ENCODE measurements at regions not wholly inside any gene's neighbourhood (a gene's known extent, or its start where the extent isn't known, plus 50 kb on each side); places are given as distances from the start of the nearest gene placed in this dataset.

GRCh38 chr5:172588380-172588779 is 52.7 kb upstream of the NEURL1B start:
- DNase-seq = no peak

- DNase-seq = no peak
Observed at GRCh38 chr5:172587061-172587405, 54.0 kb upstream of the NEURL1B start.

- DNase-seq = no peak
Observed at GRCh38 chr5:172586125-172587060, 54.7 kb upstream of the NEURL1B start.

- DNase-seq = no peak
Observed at GRCh38 chr5:172585114-172585513, 55.9 kb upstream of the NEURL1B start.

- no peak for DNase-seq
Observed at GRCh38 chr5:172584638-172585037, 56.4 kb upstream of the NEURL1B start.

GRCh38 chr5:172583931-172584511 is 57.0 kb upstream of the NEURL1B start:
- no peak for DNase-seq

GRCh38 chr5:172582940-172583339 is 58.1 kb upstream of the NEURL1B start:
- DNase-seq = no peak

GRCh38 chr5:172581315-172581714 is 59.7 kb upstream of the NEURL1B start:
- no peak for DNase-seq

- DNase-seq = no peak
Observed at GRCh38 chr5:172579403-172579990, 61.6 kb upstream of the NEURL1B start.

GRCh38 chr5:172577267-172577909 is 63.7 kb upstream of the NEURL1B start:
- DNase-seq = no peak

GRCh38 chr5:172575816-172576545 is 65.1 kb upstream of the NEURL1B start:
- no peak for DNase-seq

- DNase-seq = no peak
Observed at GRCh38 chr5:172575416-172575815, 65.6 kb upstream of the NEURL1B start.

GRCh38 chr5:172574871-172575223 is 66.2 kb upstream of the NEURL1B start:
- no peak for DNase-seq

GRCh38 chr5:172573986-172574870 is 66.8 kb upstream of the NEURL1B start:
- DNase-seq = no peak

GRCh38 chr5:172573120-172573882 is 67.8 kb upstream of the NEURL1B start:
- DNase-seq = no peak

GRCh38 chr5:172572440-172572839 is 68.6 kb upstream of the NEURL1B start:
- DNase-seq = no peak

- no peak for DNase-seq
Observed at GRCh38 chr5:172571892-172572291, 69.2 kb upstream of the NEURL1B start.

GRCh38 chr5:172571413-172571812 is 69.7 kb upstream of the NEURL1B start:
- DNase-seq = no peak

- DNase-seq = no peak
Observed at GRCh38 chr5:172570594-172571334, 70.3 kb upstream of the NEURL1B start.

GRCh38 chr5:172569861-172570558 is 71.1 kb upstream of the NEURL1B start:
- no peak for DNase-seq
